Endothelial cell (in vitro differentiated cells): ENCODE measurements at regions not wholly inside any gene's neighbourhood (a gene's known extent, or its start where the extent isn't known, plus 50 kb on each side); places are given as distances from the start of the nearest gene placed in this dataset.

ENCODE experiments used
- DNase-seq: peaks from one replicate; pipeline ENCODE4 v3.0.0; 2021; ENCODE audit warnings: low spot score
- H3K27ac Mint-ChIP-seq: one replicate; pipeline ENCODE4 v1.8.0; 2021; ENCODE audit warnings: mixed read lengths, inconsistent platforms; ENCODE audit not compliant: unreplicated experiment
- H3K27me3 Mint-ChIP-seq: one replicate; pipeline ENCODE4 v1.8.0; 2021; ENCODE audit warnings: mild to moderate bottlenecking, moderate library complexity, mixed read lengths, inconsistent platforms; ENCODE audit not compliant: unreplicated experiment
- H3K36me3 Mint-ChIP-seq: one replicate; pipeline ENCODE4 v1.8.0; 2021; ENCODE audit warnings: mild to moderate bottlenecking, low read depth, mixed read lengths, inconsistent platforms; ENCODE audit not compliant: unreplicated experiment
- H3K4me1 Mint-ChIP-seq: one replicate; pipeline ENCODE4 v1.8.0; 2021; ENCODE audit warnings: mild to moderate bottlenecking, mixed read lengths, inconsistent platforms; ENCODE audit not compliant: unreplicated experiment
- H3K4me3 Mint-ChIP-seq: one replicate; pipeline ENCODE4 v1.8.0; 2021; ENCODE audit warnings: mild to moderate bottlenecking, mixed read lengths, inconsistent platforms; ENCODE audit not compliant: unreplicated experiment
- H3K9me3 Mint-ChIP-seq: one replicate; pipeline ENCODE4 v1.8.0; 2021; ENCODE audit warnings: mixed read lengths, inconsistent platforms; ENCODE audit not compliant: unreplicated experiment
- TF ChIP-seq, protein P1 (sequence below): fragments of 200-600 bp; sonication (generic); IDR thresholded peaks from one replicate; pipeline ENCODE4 v1.5.0; 2021; ENCODE audit warnings: antibody characterized with exemption; ENCODE audit not compliant: unreplicated experiment

GRCh38 chr3:86645756-86646155, 345.2 kb downstream of the VGLL3 start:
- DNase-seq, result no peak
- no peaks in the 10 kb centered on the region for H3K4me1 Mint-ChIP-seq
- H3K27ac Mint-ChIP-seq, result no peak overlapping the region
- TF ChIP-seq, protein P1, sequence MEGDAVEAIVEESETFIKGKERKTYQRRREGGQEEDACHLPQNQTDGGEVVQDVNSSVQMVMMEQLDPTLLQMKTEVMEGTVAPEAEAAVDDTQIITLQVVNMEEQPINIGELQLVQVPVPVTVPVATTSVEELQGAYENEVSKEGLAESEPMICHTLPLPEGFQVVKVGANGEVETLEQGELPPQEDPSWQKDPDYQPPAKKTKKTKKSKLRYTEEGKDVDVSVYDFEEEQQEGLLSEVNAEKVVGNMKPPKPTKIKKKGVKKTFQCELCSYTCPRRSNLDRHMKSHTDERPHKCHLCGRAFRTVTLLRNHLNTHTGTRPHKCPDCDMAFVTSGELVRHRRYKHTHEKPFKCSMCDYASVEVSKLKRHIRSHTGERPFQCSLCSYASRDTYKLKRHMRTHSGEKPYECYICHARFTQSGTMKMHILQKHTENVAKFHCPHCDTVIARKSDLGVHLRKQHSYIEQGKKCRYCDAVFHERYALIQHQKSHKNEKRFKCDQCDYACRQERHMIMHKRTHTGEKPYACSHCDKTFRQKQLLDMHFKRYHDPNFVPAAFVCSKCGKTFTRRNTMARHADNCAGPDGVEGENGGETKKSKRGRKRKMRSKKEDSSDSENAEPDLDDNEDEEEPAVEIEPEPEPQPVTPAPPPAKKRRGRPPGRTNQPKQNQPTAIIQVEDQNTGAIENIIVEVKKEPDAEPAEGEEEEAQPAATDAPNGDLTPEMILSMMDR, result no peak
- H3K4me3 Mint-ChIP-seq, result no peak overlapping the region
- no peaks in the 10 kb centered on the region for H3K9me3 Mint-ChIP-seq
- H3K36me3 Mint-ChIP-seq, result no peaks in the 10 kb centered on the region
- H3K27me3 Mint-ChIP-seq, result no peaks in the 10 kb centered on the region

DNA sequence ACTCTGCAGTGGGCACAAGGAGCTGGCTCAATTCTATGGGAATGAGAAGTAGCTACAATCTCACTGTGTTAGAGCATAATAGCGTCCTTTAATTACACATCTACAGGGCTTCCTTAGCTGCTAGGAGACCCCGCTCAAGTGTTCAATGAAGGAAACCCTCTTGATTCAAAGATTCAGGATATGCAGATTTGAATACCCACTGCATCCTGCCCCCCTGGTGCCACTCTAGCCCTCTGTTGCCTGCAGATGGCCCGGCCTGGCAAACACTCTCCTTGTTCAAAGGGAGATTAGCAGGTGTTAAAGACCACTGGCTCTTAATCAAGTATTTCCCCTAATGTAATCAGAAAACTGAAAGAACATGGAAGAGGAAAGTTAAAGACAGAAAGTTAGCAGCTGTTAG, 356.6 kb downstream of the VGLL3 start:
- H3K9me3 Mint-ChIP-seq, result no peaks in the 10 kb centered on the region
- no peaks in the 10 kb centered on the region for H3K36me3 Mint-ChIP-seq
- DNase-seq, result no peak
- H3K27ac Mint-ChIP-seq, result no peak overlapping the region
- no peak overlapping the region for H3K4me3 Mint-ChIP-seq
- TF ChIP-seq, protein P1, result no peak
- no peaks in the 10 kb centered on the region for H3K27me3 Mint-ChIP-seq
- H3K4me1 Mint-ChIP-seq, result peaks cover 7% of the 10 kb centered on the region

DNA sequence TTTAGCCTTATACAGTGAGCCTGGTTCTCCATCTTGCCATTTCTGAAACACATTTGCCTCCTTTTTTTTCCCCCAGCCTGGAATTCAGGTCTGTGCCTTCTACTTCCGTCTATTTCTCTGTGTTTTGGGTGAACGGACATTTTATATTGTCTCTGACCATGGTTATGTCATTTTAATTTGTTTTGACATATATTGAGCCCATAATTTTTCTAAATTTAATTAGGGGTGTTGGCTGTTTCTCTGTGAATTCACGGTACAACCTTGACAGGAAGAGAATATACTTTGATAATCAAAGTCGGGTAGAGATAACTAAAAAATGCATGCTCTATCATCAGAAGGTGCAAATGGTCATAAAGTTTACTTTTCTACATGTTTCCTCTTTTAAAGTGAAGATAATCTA, 361.4 kb downstream of the VGLL3 start:
- Mint-ChIP-seq H3K9me3 (no peaks in the 10 kb centered on the region), H3K4me1 (peaks cover 6% of the 10 kb centered on the region), H3K27ac (no peak overlapping the region), H3K36me3 (no peaks in the 10 kb centered on the region), H3K4me3 (no peak overlapping the region), H3K27me3 (no peaks in the 10 kb centered on the region)
- no peak for DNase-seq
- TF ChIP-seq, protein P1, result no peak

DNA sequence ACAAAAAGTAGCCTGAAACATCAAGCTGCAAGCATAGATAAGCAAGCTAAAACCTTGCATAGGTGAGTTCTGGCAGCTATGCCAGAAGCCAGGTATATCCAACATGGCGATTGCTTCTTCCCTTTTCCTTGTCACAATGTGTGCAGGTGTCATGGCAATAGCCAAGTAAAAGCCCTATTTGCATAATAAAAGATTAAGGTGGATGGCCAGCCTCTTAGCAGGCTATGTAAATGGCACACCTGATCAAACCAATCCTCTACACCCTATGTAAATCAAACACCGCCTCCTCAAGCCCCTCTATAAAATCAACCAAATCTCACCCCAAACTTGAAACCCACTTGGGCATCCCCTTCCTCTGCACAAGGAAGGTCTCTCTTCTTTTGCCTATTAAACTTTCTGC, 366.8 kb downstream of the VGLL3 start:
- Mint-ChIP-seq H3K4me3 (no peak overlapping the region), H3K27me3 (no peaks in the 10 kb centered on the region), H3K9me3 (no peaks in the 10 kb centered on the region), H3K27ac (no peak overlapping the region), H3K36me3 (no peaks in the 10 kb centered on the region), H3K4me1 (peaks cover 22% of the 10 kb centered on the region)
- TF ChIP-seq, protein P1, result no peak
- DNase-seq, result no peak

GRCh38 chr3:86618706-86619105, 372.2 kb downstream of the VGLL3 start:
- Mint-ChIP-seq H3K36me3 (peaks cover 9% of the 10 kb centered on the region), H3K9me3 (peaks cover 4% of the 10 kb centered on the region), H3K4me1 (peaks cover 22% of the 10 kb centered on the region), H3K27me3 (no peaks in the 10 kb centered on the region), H3K27ac (no peak overlapping the region), H3K4me3 (no peak overlapping the region)
- no peak for DNase-seq
- TF ChIP-seq, protein P1, result no peak
